ENCODE measurements at regions not wholly inside any gene's neighbourhood (a gene's known extent, or its start where the extent isn't known, plus 50 kb on each side); places are given as distances from the start of the nearest gene placed in this dataset.
A peak's percentile ranks its signal among the peaks of the same experiment; 100 is the strongest.

GRCh38 chr12:111073370-111073769 is 153.0 kb upstream of the MYL2 start:
- Histone ChIP-seq H4K8ac (ENCODE audit: low read depth, low read length) (no peak overlapping the region), H3K18ac (ENCODE audit: low read length) (no peak overlapping the region), H3K14ac (ENCODE audit: low read length) (no peak overlapping the region), H2AK5ac (ENCODE audit: low read length) (no peak overlapping the region), H2BK5ac (ENCODE audit: low read depth, low read length, poor library complexity) (no peak overlapping the region), H3K4me1 (ENCODE audit: control insufficient read depth in 1 of 2, insufficient read depth in 2 of 2, low read length in 2 of 2) (no peaks in the 10 kb centered on the region), H3K23ac (ENCODE audit: low read length) (no peak overlapping the region), H3K4me3 (ENCODE audit: low read depth, low read length) (no peak overlapping the region), H4K12ac (ENCODE audit: low read depth, low read length) (no peak overlapping the region), H3K4ac (ENCODE audit: low read depth, low read length) (no peak overlapping the region), H2BK12ac (ENCODE audit: low read length) (no peak overlapping the region), H2BK120ac (ENCODE audit: insufficient read depth, low read length, poor library complexity) (no peak overlapping the region), H3K79me2 (ENCODE audit: control insufficient read depth, insufficient read depth, low read length, poor library complexity) (no peaks in the 10 kb centered on the region), H3K79me1 (ENCODE audit: low read length) (no peaks in the 10 kb centered on the region), H3K9ac (ENCODE audit: low read length) (no peak overlapping the region), H3K9me3 (ENCODE audit: insufficient read depth, low read depth, low read length) (peaks cover 2% of the 10 kb centered on the region), H3K36me3 (ENCODE audit: control insufficient read depth in 1 of 2, insufficient read depth in 2 of 2, low read length in 2 of 2) (no peaks in the 10 kb centered on the region), H3K27ac (ENCODE audit: low read depth, low read length) (no peak overlapping the region), H4K91ac (ENCODE audit: low read depth, low read length) (no peak overlapping the region), H2AFZ (ENCODE audit: insufficient read depth, low read length, poor library complexity) (no peak overlapping the region), H3K27me3 (ENCODE audit: insufficient read depth, low read length) (no peaks in the 10 kb centered on the region), H3K4me2 (ENCODE audit: low read length) (no peak overlapping the region)
- no peak for DNase-seq
- WGBS (ENCODE audit: extremely low coverage, insufficient coverage, insufficient read length), result no CpG with 5 or more reads among the region's 4 CpGs

- DNase-seq, result no peak
These were observed 151.9 kb upstream of the MYL2 start for GRCh38 chr12:111072299-111072698.

DNA sequence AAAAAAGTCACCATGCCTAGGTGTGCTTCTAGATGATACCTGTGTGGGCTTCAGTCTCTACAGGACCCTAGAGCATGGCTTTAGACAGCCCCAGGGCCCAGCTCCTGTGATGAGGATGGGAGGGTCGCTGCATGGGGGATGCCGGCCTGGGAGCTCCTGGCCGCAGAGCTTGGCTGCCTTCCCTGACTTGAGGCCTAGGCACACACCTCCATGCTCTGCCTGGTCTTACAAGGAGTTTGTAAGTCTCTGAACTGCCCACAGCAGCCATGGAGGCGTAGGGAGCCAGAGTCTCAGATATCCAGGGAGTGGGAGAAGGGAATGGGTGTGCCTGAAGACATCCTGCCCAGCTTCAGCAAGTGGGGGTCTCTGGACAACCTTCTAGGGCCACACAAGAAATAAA is 149.5 kb upstream of the MYL2 start:
- WGBS (ENCODE audit: extremely low coverage, insufficient coverage, insufficient read length), result no CpG with 5 or more reads among the region's 4 CpGs
- H3K18ac ChIP-seq (ENCODE audit: low read length), result no peak overlapping the region
- H4K8ac ChIP-seq (ENCODE audit: low read depth, low read length), result no peak overlapping the region
- no peak for DNase-seq
- no peak overlapping the region for H2AK5ac ChIP-seq (ENCODE audit: low read length)
- no peak overlapping the region for H2BK12ac ChIP-seq (ENCODE audit: low read length)
- peaks cover 2% of the 10 kb centered on the region for H3K9me3 ChIP-seq (ENCODE audit: insufficient read depth, low read depth, low read length)
- no peak overlapping the region for H2BK120ac ChIP-seq (ENCODE audit: insufficient read depth, low read length, poor library complexity)
- H3K36me3 ChIP-seq (ENCODE audit: control insufficient read depth in 1 of 2, insufficient read depth in 2 of 2, low read length in 2 of 2), result no peaks in the 10 kb centered on the region
- H3K79me2 ChIP-seq (ENCODE audit: control insufficient read depth, insufficient read depth, low read length, poor library complexity), result no peaks in the 10 kb centered on the region
- H3K27me3 ChIP-seq (ENCODE audit: insufficient read depth, low read length), result no peaks in the 10 kb centered on the region
- H3K23ac ChIP-seq (ENCODE audit: low read length), result no peak overlapping the region
- H3K79me1 ChIP-seq (ENCODE audit: low read length), result no peaks in the 10 kb centered on the region
- no peak overlapping the region for H3K9ac ChIP-seq (ENCODE audit: low read length)
- no peak overlapping the region for H2BK5ac ChIP-seq (ENCODE audit: low read depth, low read length, poor library complexity)
- no peak overlapping the region for H3K27ac ChIP-seq (ENCODE audit: low read depth, low read length)
- H3K4me3 ChIP-seq (ENCODE audit: low read depth, low read length), result no peak overlapping the region
- no peaks in the 10 kb centered on the region for H3K4me1 ChIP-seq (ENCODE audit: control insufficient read depth in 1 of 2, insufficient read depth in 2 of 2, low read length in 2 of 2)
- H4K91ac ChIP-seq (ENCODE audit: low read depth, low read length), result no peak overlapping the region
- no peak overlapping the region for H3K4me2 ChIP-seq (ENCODE audit: low read length)
- H2AFZ ChIP-seq (ENCODE audit: insufficient read depth, low read length, poor library complexity), result no peak overlapping the region
- H3K4ac ChIP-seq (ENCODE audit: low read depth, low read length), result no peak overlapping the region
- H3K14ac ChIP-seq (ENCODE audit: low read length), result no peak overlapping the region
- no peak overlapping the region for H4K12ac ChIP-seq (ENCODE audit: low read depth, low read length)

More at GRCh38 chr12:111072299-111072698, 151.9 kb upstream of the MYL2 start:
- Histone ChIP-seq H3K27me3 (ENCODE audit: insufficient read depth, low read length) (no peaks in the 10 kb centered on the region), H3K27ac (ENCODE audit: low read depth, low read length) (no peak overlapping the region), H3K4ac (ENCODE audit: low read depth, low read length) (no peak overlapping the region), H4K91ac (ENCODE audit: low read depth, low read length) (no peak overlapping the region), H3K4me3 (ENCODE audit: low read depth, low read length) (peak overlapping the region; percentile 47), H3K23ac (ENCODE audit: low read length) (no peak overlapping the region), H2BK5ac (ENCODE audit: low read depth, low read length, poor library complexity) (no peak overlapping the region), H3K36me3 (ENCODE audit: control insufficient read depth in 1 of 2, insufficient read depth in 2 of 2, low read length in 2 of 2) (no peaks in the 10 kb centered on the region), H4K12ac (ENCODE audit: low read depth, low read length) (no peak overlapping the region), H3K4me1 (ENCODE audit: control insufficient read depth in 1 of 2, insufficient read depth in 2 of 2, low read length in 2 of 2) (no peaks in the 10 kb centered on the region), H2AFZ (ENCODE audit: insufficient read depth, low read length, poor library complexity) (no peak overlapping the region), H3K79me2 (ENCODE audit: control insufficient read depth, insufficient read depth, low read length, poor library complexity) (no peaks in the 10 kb centered on the region), H3K18ac (ENCODE audit: low read length) (no peak overlapping the region), H3K9ac (ENCODE audit: low read length) (no peak overlapping the region), H3K9me3 (ENCODE audit: insufficient read depth, low read depth, low read length) (peaks cover 2% of the 10 kb centered on the region), H3K14ac (ENCODE audit: low read length) (no peak overlapping the region), H4K8ac (ENCODE audit: low read depth, low read length) (no peak overlapping the region), H2AK5ac (ENCODE audit: low read length) (no peak overlapping the region), H3K79me1 (ENCODE audit: low read length) (no peaks in the 10 kb centered on the region), H2BK120ac (ENCODE audit: insufficient read depth, low read length, poor library complexity) (no peak overlapping the region), H3K4me2 (ENCODE audit: low read length) (no peak overlapping the region), H2BK12ac (ENCODE audit: low read length) (no peak overlapping the region)

DNA sequence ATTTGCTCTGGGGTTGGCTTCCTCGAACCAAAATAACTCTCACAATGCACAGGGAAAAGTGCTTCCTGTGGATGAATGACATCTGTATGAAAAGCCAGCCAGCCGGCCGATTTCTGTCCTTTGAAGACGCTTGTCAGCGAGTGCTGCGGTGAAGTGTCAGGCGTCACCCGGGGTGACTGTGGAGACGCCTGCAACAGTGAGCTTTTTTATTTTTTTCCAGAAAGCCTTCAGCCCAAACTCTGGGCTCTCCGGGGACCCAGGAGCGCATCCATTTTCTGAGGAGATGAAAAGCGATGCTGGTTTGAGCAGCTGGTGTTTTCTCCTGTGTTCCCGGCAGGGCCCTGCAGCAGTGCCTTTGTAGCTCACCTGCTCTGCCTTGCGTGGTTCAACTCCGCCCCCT is 147.9 kb upstream of the MYL2 start:
- Histone ChIP-seq H3K27ac (ENCODE audit: low read depth, low read length) (no peak overlapping the region), H3K4me2 (ENCODE audit: low read length) (no peak overlapping the region), H3K9me3 (ENCODE audit: insufficient read depth, low read depth, low read length) (peaks cover 2% of the 10 kb centered on the region), H3K4me3 (ENCODE audit: low read depth, low read length) (no peak overlapping the region), H3K79me1 (ENCODE audit: low read length) (no peaks in the 10 kb centered on the region), H4K91ac (ENCODE audit: low read depth, low read length) (no peak overlapping the region), H3K23ac (ENCODE audit: low read length) (no peak overlapping the region), H2AK5ac (ENCODE audit: low read length) (no peak overlapping the region), H3K36me3 (ENCODE audit: control insufficient read depth in 1 of 2, insufficient read depth in 2 of 2, low read length in 2 of 2) (no peaks in the 10 kb centered on the region), H3K4ac (ENCODE audit: low read depth, low read length) (no peak overlapping the region), H3K79me2 (ENCODE audit: control insufficient read depth, insufficient read depth, low read length, poor library complexity) (no peaks in the 10 kb centered on the region), H3K4me1 (ENCODE audit: control insufficient read depth in 1 of 2, insufficient read depth in 2 of 2, low read length in 2 of 2) (no peaks in the 10 kb centered on the region), H4K12ac (ENCODE audit: low read depth, low read length) (no peak overlapping the region), H2BK12ac (ENCODE audit: low read length) (no peak overlapping the region), H4K8ac (ENCODE audit: low read depth, low read length) (no peak overlapping the region), H2BK120ac (ENCODE audit: insufficient read depth, low read length, poor library complexity) (no peak overlapping the region), H3K9ac (ENCODE audit: low read length) (no peak overlapping the region), H3K27me3 (ENCODE audit: insufficient read depth, low read length) (no peaks in the 10 kb centered on the region), H3K14ac (ENCODE audit: low read length) (no peak overlapping the region), H3K18ac (ENCODE audit: low read length) (no peak overlapping the region), H2AFZ (ENCODE audit: insufficient read depth, low read length, poor library complexity) (no peak overlapping the region), H2BK5ac (ENCODE audit: low read depth, low read length, poor library complexity) (no peak overlapping the region)
- no peak for DNase-seq
- no CpG with 5 or more reads among the region's 15 CpGs for WGBS (ENCODE audit: extremely low coverage, insufficient coverage, insufficient read length)
